NCI-H1092 treated with DMSO at 0.1 percent for 48 hours (cell line): ENCODE measurements at regions not wholly inside any gene's neighbourhood (a gene's known extent, or its start where the extent isn't known, plus 50 kb on each side); places are given as distances from the start of the nearest gene placed in this dataset.

Source experiments
- DNase-seq: peaks from one replicate; lab custom pipeline; 2025; lab: John Stamatoyannopoulos, UW

- no peak for DNase-seq
Observed at GRCh38 chr10:62745581-62745980, 58.9 kb upstream of the ADO start.

GRCh38 chr10:62746951-62747729 is 57.4 kb upstream of the ADO start:
- no peak for DNase-seq

- no peak for DNase-seq
Observed at GRCh38 chr10:62748386-62748785, 56.1 kb upstream of the ADO start.

GRCh38 chr10:62749093-62749683 is 55.3 kb upstream of the ADO start:
- DNase-seq: no peak
